ENCODE measurements at regions not wholly inside any gene's neighbourhood (a gene's known extent, or its start where the extent isn't known, plus 50 kb on each side); places are given as distances from the start of the nearest gene placed in this dataset.

GRCh38 chr13:109565877-109566276 is 220.5 kb downstream of the IRS2 start:
- intact Hi-C loops (cut with DNase I) = no loop called here
- no peak for DNase-seq (ENCODE audit: low spot score)

GRCh38 chr13:109548374-109548773 is 238.0 kb downstream of the IRS2 start:
- DNase-seq (ENCODE audit: low spot score) = no peak
- intact Hi-C loops (cut with DNase I) = no loop called here

GRCh38 chr13:109547942-109548341 is 238.4 kb downstream of the IRS2 start:
- intact Hi-C loops (cut with DNase I) = no loop called here
- no peak for DNase-seq (ENCODE audit: low spot score)

GRCh38 chr13:109545931-109546330 is 240.5 kb downstream of the IRS2 start:
- no peak for DNase-seq (ENCODE audit: low spot score)
- intact Hi-C loops (cut with DNase I) = no loop called here

GRCh38 chr13:109541081-109541480 is 245.3 kb downstream of the IRS2 start:
- intact Hi-C loops (cut with DNase I) = no loop called here
- DNase-seq (ENCODE audit: low spot score) = no peak

- intact Hi-C loops (cut with DNase I) = no loop called here
- DNase-seq (ENCODE audit: low spot score) = no peak
These were observed 248.8 kb downstream of the IRS2 start for GRCh38 chr13:109537584-109537983.

GRCh38 chr13:109533350-109533749 is 253.0 kb downstream of the IRS2 start:
- no peak for DNase-seq (ENCODE audit: low spot score)
- intact Hi-C loops (cut with DNase I) = no loop called here

- no peak for DNase-seq (ENCODE audit: low spot score)
- intact Hi-C loops (cut with DNase I) = no loop called here
These were observed 256.4 kb downstream of the IRS2 start for GRCh38 chr13:109529964-109530363.

GRCh38 chr13:109521719-109522118 is 264.7 kb downstream of the IRS2 start:
- no peak for DNase-seq (ENCODE audit: low spot score)
- intact Hi-C loops (cut with DNase I) = no loop called here

- intact Hi-C loops (cut with DNase I) = no loop called here
- DNase-seq (ENCODE audit: low spot score) = no peak
These were observed 268.9 kb downstream of the IRS2 start for GRCh38 chr13:109517517-109517916.

GRCh38 chr13:109516186-109516585 is 270.2 kb downstream of the IRS2 start:
- DNase-seq (ENCODE audit: low spot score) = no peak
- intact Hi-C loops (cut with DNase I) = no loop called here

GRCh38 chr13:109510013-109510412 is 276.4 kb downstream of the IRS2 start:
- intact Hi-C loops (cut with DNase I) = no loop called here
- DNase-seq (ENCODE audit: low spot score) = no peak

GRCh38 chr13:109509154-109509900 is 277.1 kb downstream of the IRS2 start:
- intact Hi-C loops (cut with DNase I) = no loop called here
- no peak for DNase-seq (ENCODE audit: low spot score)

- no peak for DNase-seq (ENCODE audit: low spot score)
- intact Hi-C loops (cut with DNase I) = no loop called here
These were observed 286.1 kb downstream of the IRS2 start for GRCh38 chr13:109500146-109500773.

GRCh38 chr13:109497917-109498316 is 288.5 kb downstream of the IRS2 start:
- intact Hi-C loops (cut with DNase I) = no loop called here

GRCh38 chr13:109496216-109496615 is 290.2 kb downstream of the IRS2 start:
- intact Hi-C loops (cut with DNase I) = no loop called here
- no peak for DNase-seq (ENCODE audit: low spot score)

More at GRCh38 chr13:109497917-109498316, 288.5 kb downstream of the IRS2 start:
- DNase-seq (ENCODE audit: low spot score) = no peak

- DNase-seq (ENCODE audit: low spot score) = no peak
- intact Hi-C loops (cut with DNase I) = no loop called here
These were observed 291.4 kb downstream of the IRS2 start for GRCh38 chr13:109494925-109495369.

- intact Hi-C loops (cut with DNase I) = no loop called here
- no peak for DNase-seq (ENCODE audit: low spot score)
These were observed 301.1 kb downstream of the IRS2 start for GRCh38 chr13:109485136-109485794.

GRCh38 chr13:109483284-109483683 is 303.1 kb downstream of the IRS2 start:
- DNase-seq (ENCODE audit: low spot score) = no peak
- intact Hi-C loops (cut with DNase I) = no loop called here

- intact Hi-C loops (cut with DNase I) = no loop called here
These were observed 305.3 kb downstream of the IRS2 start for GRCh38 chr13:109481040-109481439.

More at GRCh38 chr13:109481040-109481439, 305.3 kb downstream of the IRS2 start:
- DNase-seq (ENCODE audit: low spot score) = no peak

Measured in cardiac septum (tissue), 1 donor.